GM18520 (cell line): ENCODE measurements at regions not wholly inside any gene's neighbourhood (a gene's known extent, or its start where the extent isn't known, plus 50 kb on each side); places are given as distances from the start of the nearest gene placed in this dataset.

Experiments used
- ATAC-seq: cut with Tn5 transposase; IDR thresholded peaks from one replicate; pipeline ENCODE4 v1.9.1; 2021; ENCODE audit not compliant: unreplicated experiment

DNA sequence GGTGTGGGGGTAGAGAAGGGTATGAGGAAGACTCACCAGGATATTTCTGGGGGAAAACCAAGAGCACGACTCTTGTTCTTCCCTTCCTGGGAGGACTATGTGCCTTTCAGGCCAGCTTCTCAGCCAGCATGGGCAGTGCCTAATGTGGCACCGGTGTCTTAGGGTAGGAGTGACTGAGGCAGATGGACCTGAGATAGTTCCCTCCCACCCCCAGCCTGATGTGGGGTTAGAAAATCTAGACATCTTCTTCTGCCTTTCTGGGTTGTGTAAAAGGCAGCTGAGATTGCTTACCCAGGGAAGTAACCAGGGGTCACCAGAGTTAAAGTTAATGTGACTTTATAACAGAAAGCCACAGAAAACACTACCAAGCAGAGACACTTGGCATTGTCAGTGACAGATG is 127.3 kb downstream of the TMA16 start:
- ATAC-seq = no peak

DNA sequence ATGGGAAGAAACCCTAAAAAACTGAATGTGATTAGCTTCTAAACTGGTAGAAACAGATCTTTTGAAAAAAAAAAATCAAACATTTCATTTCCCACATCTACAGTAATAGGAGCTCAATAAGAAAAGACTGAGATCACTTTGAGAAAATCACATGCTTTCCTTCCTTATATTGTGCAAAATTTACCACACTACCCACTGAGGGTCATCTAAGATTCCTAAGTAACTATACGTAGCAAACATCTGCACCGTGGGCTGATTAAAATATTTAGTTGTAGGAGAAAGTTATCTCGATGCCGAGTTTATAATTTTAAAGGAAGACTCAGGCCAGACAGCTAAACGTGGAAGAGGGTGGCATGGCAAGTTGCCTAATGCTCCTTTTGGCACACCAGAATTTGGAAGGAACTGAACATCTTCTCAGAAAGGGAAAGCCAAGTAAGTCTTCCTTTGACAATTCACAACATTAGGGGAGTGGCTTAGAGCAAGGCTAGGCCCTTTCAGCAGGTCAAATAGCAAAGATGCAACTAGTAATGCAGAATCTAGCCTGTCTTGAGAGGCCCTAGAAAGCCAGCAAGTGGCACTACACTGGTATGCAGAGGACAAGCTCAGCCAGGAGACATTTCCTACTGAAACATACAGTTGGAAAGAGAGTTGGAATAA is 128.0 kb downstream of the TMA16 start:
- ATAC-seq = no peak

DNA sequence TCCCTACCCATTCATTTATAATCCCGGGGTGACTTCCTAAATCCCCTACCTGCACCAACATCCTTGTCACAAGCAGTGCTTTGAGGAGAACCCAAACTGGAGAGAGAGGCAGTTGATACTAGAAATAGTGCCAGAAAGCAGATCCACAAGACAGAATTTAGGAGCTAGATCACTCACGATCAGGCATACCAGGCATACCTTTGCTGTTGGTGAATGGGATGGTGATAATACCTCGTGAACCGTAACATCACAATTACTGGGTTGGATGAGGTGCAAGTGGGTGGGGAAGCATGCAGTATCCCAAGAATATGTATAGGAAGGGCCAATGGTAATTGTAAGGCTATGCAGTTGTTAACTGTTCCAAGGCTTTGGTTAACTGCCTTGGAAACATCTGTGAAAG is 129.3 kb downstream of the TMA16 start:
- ATAC-seq = no peak

DNA sequence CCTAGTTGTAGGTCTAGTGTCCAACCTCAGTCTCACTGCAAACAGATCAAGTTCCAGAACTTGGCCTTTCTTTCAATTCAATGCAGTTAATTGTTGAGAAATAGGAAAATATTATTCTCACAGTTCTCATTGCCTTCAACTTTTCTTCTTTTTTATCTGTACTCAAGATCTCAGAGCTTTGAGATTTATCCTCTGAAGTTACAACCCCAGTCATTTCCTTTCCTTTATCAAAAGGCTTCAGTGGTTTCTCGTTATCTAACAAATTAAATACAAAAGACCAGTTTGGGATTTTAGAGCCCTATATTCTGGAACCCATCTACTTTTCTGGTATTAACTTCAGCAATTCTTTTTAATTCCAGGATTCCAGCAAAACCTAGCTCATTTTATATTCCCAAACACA is 130.2 kb downstream of the TMA16 start:
- no peak for ATAC-seq

DNA sequence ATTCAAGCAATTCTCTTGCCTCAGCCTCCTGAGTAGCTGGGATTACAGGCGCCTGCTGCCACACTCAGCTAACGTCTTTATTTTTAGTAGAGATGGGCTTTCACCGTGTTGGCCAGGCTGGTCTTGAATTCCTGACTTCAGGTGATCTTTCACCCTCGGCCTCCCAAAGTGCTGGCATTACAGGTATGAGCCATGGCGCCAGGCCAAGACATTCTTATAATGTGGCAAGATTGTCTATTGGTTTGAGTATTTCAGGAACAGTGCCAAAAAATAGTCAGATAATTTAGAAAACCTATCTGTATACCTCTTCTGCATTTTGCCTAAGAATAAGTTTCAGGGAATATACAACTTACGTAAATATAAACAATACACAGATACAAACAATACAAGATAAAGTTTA is 136.8 kb downstream of the TMA16 start:
- ATAC-seq = no peak

DNA sequence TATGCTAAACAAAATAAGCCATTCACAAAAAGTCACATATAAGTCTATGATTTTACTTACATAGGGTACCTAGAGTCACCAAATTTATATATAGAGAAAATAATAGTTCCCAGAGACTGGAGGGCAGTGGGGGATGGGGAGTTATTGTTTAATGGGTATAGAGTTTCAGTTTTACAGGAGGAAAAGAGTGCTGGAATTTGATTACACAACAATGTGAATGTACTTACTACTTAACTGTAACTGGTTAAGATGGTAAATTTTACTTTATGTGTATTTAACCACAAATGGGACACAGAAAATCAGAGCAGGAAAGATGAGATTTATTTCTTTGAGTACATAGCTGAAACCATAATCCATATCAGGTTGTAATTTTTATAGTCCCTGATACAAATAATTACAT is 144.4 kb downstream of the TMA16 start:
- no peak for ATAC-seq

DNA sequence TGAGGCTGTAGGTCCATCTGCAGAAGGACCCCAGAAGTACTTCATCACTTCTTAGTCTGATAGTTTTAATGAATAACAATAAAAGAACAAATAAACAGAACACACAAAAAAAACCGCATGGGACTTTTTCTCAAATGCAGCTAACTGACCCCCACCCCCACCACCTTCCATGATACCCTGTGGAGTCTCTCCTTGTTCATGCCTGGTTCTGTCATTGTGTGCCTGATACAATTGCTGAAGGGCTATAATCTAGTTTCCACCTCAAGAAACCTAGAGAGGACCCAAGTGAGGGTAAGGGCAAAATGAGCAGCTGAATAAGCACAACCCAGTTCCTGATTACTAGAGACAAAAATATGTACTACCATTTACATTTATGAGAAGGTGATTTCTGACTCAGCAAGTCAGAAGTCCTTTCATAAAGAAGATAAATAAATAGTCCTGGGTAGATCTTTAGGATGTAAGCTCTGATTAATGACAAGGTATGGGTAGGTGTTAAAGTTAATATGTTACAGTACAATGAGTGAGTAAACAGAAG is 155.1 kb downstream of the TMA16 start:
- ATAC-seq = no peak

DNA sequence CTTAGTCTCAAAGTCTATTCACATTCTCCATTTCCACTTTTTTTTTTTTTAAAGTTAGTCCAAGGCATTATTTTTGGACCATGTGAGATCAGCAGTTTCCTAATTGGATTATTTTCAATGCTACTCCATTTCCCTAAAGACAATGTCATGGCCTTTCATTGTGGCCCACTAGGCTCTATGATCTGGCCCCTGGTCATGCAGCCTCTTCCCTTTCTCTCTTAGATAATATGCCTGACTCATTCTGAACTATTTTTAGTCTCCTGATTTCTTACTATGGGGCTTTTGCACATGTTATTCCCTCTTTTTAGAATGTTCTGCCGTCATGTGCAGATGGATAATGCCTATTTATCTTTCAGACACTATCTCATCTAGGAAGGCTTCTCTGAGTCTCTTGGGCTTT is 157.3 kb downstream of the TMA16 start:
- ATAC-seq = no peak

DNA sequence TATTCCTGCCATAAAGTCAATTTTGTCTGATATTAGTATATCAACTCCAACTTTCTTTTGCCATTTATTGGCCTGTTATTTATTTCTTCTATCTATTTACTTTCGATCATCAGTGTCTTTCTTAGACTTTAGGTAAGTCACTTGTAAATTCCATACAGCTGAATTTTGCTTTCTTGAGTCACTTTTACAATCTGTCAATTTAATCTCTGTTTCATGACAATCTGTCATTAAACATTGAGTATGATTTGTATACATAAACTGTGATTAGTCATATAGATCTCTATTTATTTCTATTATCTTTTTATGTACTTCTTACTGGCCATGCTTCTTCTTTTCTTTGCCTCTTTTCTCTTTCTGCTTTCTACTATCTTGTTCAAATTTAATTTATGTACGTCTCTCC is 160.1 kb downstream of the TMA16 start:
- no peak for ATAC-seq

DNA sequence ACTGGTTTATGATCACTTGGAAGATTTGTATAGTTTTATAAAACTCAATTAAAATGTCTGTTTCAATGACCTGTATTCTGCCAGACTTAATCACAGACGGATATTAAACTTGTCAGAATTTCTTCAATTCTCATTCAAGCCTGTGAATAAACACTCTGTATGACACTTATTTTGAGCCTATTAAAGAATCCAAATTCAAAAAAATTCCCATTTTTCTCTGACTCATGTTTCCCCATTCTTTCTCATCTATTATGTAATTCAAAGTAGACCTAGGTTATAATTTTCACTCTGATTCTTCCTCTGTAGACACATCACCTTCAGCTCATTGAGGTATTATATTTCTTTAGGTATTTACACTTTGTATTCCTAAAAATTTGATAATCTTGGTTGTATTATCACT is 166.1 kb downstream of the TMA16 start:
- ATAC-seq = no peak

DNA sequence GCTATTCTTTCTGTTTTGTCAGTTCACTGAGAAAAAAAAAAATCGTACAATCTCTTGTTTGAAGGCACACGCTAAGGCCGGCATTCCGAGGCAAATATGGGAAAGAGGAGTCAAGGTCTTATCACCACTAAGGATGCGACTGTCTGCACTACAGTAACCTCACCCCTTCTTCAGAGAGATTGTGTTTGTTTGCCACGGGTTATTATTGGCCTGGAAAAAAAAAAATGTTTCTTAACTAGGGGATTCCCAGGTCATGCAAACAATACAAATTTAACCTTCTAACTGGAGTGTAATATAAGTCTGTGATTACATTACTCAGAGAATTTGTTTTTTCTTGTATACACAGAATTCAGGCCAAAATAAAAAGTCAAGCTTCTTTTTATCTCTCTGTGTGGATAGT is 168.3 kb downstream of the TMA16 start:
- peak; percentile 24 for ATAC-seq

DNA sequence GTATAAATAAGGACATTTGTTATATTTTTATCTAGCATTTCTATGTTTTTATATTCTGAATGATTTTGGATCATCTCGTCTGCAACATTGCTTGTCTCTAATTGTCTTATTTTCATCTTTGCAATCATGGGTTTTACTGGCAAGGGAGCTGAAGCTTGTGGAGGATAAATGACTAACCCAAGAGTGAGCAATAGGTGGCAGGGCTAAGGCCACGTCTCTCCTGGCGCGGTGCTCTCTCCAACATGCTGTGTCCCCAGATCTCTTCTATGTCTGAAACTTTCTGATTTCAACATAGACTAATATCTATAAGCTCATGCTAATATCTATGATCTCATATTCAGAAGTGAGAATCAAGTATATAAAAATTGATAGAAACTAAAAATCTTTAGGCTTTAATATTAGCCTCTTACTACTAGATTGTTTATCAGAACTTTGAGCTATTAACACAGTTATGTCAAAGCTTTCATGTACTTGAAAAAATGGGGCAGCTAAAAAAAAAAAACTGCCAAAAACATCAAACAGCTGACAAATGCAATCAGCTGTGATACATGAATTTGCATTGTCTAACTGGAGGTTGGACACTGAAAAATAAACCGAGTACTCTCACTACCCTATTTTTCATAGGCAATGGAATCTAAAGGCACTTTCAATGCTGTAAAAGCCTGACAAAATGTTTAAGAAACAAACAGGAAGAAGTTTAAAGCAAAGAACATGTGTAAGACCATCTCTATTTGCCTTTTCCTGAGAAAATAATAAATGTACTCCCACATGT is 169.2 kb downstream of the TMA16 start:
- peak; percentile 59 for ATAC-seq

DNA sequence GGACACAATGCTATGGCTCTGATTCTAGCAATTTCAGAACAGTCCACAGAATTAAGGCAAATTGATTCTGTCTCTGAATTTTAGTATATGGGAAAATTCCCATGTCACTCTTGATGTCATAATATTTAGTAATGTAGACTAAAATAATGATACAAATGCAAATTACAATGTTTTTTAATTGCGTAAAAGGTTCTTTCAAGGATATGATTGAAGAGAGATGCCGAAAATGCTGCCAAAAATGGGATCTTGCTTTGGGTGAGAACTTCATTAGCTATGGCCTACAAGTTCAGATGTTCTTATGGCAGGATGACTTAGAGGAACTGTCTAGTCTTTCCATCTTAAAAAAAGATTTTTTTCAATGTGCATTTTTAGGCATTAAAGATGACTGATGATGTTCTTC is 170.6 kb downstream of the TMA16 start:
- ATAC-seq = no peak

DNA sequence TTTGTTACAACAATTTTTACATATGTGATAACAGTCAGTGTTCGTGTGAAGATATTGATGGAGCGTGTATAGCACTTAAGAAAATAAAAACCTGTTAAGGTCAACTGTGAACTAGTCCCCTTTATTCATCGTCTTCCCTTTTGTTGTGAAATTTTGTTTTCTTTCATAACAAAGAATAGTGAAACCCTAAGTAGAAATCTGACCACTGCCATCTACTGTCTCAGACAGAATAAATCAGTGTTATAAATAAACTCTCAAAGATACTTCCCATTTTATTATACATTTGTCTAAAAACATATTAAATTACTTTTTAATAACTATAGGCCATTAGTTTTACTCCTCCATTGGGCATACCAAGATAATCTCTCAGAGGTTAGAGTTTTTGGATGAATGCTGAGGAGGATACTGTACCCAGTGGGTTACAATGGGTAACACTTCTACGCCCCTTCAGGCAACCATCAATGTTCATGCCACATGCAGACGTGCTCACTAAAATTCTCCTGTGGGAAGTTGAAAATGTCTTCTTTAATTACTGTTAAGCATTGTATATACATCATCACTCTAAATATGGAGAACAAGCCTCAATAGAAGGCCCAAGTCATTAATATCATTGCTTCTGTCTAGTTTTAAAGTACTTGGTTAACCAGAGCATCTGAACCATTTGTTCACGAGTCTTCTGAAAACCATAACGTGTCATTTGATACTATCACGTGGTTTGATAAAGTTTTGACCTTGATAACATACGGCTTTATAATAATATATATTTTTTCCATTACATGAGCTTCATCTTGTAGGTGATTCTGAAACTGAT is 171.2 kb downstream of the TMA16 start:
- ATAC-seq = no peak

DNA sequence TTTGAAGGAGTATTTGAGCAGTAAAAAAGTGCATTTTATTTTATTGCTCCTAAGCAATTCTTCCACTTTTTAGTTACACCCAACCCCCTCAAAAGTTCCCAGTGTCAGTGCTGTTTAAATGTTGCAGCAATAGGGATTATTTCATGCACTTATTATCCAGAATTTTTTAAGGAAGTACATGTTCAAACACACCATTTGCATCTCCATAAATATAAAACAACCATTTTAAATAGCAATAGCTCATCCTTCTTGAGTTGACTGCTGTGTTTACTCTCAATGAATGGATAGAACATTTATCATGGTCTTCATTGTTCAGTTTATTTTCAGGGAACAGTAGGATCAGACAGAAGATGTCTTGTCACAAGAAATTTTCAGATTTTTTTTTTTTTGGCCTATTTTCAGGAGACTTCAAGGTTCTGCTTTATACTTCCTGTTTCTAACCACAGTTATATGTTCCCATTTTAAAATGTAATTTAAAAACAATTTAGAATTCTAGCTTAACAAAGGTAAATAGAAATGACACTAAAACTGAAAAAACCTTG is 171.9 kb downstream of the TMA16 start:
- ATAC-seq = no peak

DNA sequence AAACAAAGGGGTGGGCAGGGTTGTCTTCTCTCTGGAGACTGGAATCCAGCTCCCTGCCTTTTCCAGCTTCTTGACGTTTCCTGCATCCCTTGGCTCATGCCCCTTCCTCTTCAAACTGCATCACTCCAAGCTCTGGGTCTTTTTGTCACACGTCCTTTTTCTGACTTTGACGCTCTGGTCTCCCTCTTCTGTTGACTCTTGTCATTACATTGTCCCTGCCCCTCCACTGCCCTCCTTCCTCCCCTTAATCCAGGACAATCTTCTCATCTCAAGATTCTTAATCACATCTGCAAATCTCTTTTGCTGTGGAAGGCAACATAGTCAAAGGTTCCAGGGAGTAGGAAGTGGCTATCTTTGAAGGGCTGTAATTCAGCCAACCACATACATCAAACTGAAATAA is 178.3 kb downstream of the TMA16 start:
- ATAC-seq = no peak

DNA sequence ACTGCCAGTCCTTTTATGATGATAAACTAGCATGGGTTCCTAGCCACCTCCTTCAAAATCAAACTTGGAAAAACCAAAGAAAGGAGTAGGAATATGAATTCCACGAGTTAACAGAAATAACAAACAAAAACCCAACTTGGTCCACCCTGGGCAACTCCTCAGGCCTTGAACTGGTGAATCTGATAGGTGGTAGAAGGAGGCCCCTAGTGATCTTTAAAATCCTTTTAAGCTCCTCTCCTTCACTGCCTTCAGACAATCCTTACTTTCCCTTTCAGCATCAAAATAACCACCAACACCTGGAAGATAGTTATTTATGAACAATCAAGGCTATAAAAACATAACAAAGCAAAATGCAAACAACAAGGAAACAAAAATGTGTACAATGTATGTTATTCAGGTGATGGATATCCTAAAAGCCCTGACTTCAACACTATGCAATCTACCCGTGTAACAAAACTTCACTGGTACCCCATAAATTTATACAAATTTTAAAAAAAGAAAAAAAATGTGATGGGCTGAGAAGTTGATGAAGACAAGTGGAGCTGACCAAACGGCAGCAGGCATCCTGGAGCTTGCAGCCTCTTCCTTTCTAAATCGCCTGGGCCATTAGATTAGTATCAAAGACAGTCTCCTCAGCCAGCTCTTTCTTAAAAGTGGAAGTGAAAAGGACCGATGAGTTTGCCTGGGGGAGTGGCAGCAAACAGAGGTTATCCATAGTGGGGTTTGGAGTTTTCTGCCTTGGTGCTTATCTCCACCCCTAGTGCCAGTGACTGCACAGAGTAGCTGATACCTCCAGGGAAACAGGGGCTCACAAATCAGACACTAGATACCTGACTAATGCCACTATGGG is 179.6 kb downstream of the TMA16 start:
- no peak for ATAC-seq

DNA sequence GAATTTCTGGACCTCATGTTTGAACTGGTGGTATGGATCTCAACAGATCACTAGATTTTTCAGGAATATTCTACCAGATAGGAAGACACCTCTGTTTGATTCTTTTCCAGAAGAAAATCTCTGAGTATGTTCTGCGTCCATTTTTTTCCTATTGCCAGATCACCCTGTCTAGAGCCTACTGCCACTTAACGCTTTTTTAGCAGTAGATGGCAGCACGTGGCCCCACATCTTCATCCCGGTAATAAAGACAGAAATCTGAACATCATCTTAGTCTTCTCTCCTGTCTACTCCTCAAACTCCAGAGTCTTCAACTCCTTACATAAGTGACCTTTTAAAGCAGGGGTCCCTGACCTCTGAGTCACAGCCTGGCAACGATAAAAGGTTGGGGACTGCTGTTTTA is 184.7 kb downstream of the TMA16 start:
- ATAC-seq = no peak

DNA sequence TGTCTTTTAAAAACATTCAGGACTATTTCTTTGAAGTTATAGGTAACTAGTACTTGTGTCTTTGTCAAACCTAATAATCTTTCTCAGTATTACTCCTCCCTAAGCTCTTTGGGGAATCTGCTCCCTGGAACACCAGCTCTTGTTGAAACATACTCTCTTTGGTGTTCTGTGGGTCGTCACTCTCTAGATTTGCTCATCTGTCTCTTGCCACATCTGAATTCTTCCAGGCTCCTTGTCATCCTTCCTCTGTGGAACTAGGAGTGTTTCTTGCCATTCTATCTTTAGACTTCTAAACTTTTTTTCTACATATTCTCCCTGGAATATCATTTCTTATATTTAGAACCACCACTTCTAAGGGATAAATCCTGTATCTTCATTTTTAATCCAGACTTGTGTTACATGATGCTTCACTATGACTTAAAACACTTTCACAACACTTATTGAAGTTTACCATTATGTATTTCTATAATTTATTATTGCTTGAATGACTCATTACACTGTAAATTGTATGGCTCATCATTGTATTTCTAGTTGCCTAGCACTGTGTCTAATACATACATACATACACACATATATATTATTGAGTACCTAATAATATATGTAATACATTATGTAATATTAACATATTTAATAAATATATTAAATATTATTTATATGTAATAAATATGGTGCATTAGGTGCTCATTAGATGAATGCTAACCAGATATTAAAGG is 186.1 kb downstream of the TMA16 start:
- ATAC-seq = no peak
